ENCODE measurements at regions not wholly inside any gene's neighbourhood (a gene's known extent, or its start where the extent isn't known, plus 50 kb on each side); places are given as distances from the start of the nearest gene placed in this dataset.

GRCh38 chr4:128403586-128403985 is 116.0 kb upstream of the PGRMC2 start:
- TF ChIP-seq LARP7 (IDR thresholded peaks at IDR 0.05), result no peak
- TF ChIP-seq USF2 (CRISPR knock-in tag; IDR thresholded peaks at IDR 0.05), result no peak
- TF ChIP-seq SMC3 (conservative IDR thresholded peaks at IDR 0.05; ENCODE audit: insufficient read depth, low read depth, low read length), result no peak
- no peak for TF ChIP-seq E2F5 (CRISPR knock-in tag; IDR thresholded peaks at IDR 0.05)
- no peak for TF ChIP-seq MXI1 (IDR thresholded peaks at IDR 0.05; ENCODE audit: low read depth, low read length)
- TF ChIP-seq ZNF174 (CRISPR knock-in tag; IDR thresholded peaks at IDR 0.05), result no peak
